ENCODE measurements at regions not wholly inside any gene's neighbourhood (a gene's known extent, or its start where the extent isn't known, plus 50 kb on each side); places are given as distances from the start of the nearest gene placed in this dataset.

DNA sequence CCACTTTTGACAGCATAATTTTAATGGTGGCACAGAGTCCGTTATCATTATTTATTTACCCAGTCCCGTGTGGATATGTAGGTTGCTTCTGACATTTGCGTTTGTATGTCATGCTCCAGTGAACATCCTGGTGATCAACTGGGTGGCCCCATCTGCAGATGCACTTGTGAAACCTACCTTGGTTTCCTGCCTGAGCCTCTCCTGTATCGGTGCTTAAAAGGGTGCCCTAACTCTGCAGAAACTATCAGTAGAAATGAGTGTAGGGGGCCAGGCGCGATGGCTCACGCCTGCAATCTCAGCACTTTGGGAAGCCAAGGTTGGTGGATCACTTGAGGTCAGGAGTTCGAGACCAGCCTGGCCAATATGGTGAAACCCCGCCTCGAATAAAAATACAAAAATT is 92.1 kb upstream of the IER5L start:
- DNase-seq (ENCODE audit: low read depth) = no peak

DNA sequence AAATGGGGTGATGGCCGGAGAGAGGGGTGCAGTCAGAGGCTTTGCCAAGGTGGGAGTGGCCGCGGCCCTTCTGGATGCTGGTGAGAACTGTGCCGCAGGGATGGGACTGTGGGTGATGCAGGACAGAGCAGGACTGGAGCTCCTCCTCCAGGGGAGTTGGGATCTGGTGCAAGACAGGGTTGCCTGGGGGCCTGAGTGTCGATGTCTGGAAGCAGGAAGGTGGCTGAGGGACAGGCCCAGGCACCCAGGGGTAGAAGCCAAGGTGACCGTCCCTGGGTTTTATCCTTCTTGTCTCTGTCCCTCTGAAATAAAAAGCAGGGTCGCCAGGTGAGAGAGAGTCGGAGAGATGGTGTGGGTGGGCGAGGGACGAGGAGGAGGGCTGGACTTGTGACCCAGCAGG is 89.1 kb upstream of the IER5L start:
- DNase-seq (ENCODE audit: low read depth) = no peak

DNA sequence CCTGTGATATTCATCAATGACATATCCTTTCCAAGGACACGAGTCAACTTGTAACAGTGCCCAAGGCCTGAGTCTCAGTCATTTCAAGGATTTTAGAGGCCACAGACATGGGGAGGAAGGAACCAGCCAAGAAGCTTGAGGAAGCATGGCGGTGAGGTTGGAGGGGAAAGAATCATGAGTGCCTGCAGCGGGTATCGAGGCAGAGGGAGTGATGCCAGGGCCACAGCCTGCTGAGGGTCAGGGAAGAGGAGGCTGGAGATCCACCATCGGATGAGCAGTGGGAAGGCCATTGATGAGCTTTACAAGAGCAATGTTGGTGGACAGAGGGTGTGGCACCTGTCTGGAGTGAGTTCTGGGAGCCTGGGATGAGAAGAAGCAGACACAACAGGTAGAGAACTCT is 88.5 kb upstream of the IER5L start:
- no peak for DNase-seq (ENCODE audit: low read depth)

DNA sequence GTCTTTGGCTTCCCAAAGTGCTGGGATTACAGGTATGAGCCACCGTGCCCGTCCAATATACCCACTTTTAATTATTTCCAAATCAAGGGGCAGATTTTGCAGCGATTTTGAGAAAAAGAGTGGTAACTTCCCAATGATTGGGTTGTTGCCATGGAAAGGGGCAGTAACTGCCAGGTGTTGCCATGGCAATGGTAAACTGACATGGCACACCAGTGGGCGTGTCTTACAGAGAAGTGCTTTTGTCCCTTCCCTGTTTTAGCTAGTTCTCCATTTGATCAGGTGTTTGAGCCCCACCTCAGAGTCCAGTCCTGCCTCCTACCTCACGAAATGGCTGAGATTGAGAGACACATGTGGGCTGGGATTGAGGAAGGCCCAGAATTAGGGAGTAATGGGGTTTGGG is 86.3 kb upstream of the IER5L start:
- no peak for DNase-seq (ENCODE audit: low read depth)

DNA sequence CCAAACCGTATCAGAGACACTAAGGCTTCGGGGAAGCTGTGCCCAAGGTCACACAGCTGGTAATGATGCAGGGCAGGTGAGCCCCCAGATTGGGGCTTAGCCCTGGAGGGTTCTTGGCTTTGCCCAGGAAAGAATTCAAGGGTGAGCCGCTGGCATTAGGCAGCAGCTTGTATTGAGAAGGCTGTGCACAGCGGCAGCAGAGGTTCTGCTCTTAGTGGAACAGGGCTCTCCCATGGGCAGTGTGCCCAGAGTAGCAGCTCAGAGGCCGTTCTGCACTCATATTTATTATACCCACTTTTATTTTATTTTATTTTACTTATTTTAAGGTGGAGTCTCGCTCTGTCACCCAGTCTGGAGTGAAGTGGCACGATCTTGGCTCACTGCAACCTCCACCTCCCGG is 85.8 kb upstream of the IER5L start:
- no peak for DNase-seq (ENCODE audit: low read depth)

DNA sequence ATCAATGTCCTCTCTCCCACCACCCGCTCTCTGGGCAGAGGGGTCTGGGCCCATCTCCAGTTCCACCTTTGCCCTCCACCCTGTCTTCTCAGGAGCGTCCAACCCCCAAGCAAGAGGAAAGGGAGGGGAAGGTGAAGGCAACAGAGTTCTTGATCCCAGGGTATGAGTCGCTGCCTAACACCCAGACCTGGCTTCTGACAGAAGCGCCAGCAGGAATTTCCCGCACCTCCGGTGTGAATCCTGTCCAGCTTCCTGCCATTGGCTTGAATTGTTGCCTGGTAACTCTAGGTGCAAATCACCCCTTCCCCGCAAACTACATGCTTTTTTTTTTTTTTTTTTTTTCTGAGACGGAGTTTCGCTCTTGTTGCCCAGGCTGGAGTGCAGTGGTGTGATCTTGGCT is 84.2 kb upstream of the IER5L start:
- no peak for DNase-seq (ENCODE audit: low read depth)

DNA sequence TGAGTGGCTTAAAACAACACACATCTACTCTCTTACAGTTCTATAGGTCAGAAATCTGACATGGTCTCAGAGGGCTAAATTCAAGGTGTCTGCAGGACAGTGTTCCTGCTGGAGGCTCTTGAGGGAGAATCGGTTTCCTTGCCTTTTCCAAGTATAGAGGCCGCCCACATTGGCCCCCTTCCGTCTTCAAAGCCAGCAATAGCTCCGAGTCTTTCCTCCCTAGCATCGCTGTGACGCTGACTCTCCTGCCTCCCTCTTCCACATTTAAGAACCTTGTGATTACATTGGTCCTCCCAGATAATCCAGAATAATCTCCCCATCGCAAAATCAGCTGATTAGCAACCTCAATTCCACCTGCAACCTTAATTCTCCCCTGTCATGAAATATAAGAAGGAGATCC is 81.3 kb upstream of the IER5L start:
- DNase-seq (ENCODE audit: low read depth) = no peak

DNA sequence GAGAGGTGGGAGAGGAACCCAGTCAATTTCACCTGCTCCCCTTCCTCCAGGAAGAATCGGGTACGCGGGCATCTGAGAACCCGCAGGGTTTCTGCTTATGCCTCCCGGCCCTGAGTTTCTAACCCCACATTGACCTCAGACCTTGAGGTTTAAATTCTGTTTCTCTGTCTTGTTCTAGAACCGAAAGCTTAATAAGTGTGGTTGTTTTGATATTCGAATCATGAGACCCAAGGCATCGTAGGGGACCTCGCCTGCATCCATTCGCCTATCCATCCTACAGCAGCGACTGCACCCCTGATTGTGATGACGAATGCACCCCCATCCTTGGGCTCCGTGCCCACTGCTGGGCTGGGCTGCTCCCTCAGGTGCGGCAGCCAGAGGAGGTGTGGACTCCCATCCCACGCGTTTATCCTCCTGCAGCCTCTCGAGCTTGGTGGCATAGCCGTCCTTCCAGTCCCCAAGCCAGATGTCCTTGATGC is 80.8 kb upstream of the IER5L start:
- DNase-seq (ENCODE audit: low read depth) = no peak

DNA sequence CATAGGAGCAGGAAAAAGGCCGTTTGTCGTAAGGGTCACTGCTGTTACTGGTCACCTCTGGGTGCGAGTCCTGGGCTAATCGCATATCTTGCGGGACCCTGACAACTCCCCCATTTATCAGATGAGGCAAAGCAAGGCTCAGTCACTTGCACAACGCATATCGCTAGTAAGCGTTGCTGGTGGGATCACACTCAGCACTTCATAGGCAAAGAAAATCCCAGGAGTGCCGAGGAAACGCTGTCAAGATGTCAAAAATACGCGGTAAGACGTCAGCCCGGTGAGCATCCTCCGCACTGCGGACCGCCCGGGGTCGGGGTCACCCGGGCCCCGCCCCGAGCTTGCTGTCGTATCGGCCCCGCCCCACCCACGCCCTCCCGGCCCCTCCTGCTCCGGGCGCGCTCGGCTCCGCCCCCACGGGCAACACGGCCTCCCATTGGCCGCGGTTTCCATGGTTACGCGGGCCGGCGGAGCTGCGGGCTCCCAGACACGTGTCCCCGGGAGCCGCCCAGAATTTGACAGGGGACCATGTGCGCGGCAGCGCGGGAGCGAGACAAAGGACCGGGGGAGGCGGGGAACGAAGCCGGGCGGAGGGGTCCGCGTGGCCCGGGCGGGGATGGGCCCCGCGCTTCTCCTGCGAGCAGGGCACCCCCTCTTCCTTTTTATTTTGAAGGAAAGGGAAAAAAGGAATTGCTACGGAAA is 80.2 kb upstream of the IER5L start:
- DNase-seq (ENCODE audit: low read depth) = peak; percentile 83

DNA sequence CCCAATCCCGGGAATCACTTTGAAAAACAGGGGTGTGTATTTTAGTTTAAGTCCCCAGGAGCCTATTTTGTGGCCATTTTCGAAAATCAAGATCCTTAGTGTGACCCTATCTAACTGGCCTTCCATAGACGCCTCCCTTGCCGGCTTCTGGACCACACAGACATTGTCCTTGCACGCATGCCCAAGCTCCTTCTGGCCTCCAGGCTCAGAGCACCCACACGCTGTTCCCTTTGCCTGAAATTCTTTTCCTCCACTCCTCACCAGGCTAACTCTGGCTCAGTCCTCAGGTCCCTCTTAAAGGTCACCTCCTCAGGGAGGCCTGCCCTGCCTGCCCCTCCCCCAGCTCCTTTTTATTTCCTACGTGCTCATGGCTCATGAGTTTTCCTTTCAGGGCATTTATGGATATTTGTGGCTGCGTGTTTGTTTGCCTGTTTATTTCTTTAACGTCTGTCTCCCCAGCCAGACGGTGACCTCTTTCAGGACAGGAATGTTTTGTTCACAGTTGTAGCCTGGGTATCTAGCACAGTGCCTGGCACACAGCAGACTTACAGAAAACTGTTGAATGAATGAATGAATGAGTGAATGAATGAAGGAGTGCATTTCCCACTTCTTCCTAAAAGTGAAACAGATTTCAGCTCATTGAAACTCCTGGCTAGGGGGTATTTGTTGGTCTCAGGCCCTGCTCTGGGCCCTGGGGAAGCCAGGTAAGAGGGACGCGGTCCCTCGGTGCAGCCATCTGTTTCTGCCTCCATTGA is 79.1 kb upstream of the IER5L start:
- no peak for DNase-seq (ENCODE audit: low read depth)

DNA sequence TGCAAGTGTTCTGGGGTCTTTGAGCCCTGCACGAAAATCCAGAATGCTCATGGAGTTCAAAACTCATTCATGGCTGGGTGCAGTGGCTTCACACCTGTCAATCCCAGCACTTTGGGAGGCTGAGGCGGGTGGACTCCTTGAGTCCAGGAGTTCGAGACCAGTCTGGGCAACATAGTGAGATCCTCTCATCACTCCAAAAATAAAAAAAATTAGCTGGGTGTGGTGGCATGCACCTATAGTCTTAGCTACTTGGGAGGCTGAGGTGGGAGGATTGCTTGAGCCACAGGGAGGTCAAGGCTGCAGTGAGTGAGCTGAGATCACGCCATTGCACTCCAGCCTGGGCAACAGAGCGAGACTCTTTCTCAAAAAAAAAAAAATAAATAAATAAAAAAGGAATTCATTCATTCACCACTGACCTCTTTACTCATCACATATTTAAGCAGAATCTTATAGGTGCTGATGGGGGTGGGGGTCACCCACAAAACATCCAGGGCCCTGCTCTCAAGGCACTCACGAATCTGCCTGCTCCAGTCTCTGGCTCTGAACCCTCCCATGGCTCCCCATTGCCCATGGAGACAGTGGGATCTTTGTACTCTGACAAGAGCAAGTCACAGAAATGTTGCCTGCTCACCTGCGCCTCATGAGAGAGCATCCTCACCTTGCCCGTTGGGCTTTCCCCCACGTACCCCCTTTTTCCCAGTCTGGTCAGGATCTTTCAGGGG is 76.7 kb upstream of the IER5L start:
- no peak for DNase-seq (ENCODE audit: low read depth)

DNA sequence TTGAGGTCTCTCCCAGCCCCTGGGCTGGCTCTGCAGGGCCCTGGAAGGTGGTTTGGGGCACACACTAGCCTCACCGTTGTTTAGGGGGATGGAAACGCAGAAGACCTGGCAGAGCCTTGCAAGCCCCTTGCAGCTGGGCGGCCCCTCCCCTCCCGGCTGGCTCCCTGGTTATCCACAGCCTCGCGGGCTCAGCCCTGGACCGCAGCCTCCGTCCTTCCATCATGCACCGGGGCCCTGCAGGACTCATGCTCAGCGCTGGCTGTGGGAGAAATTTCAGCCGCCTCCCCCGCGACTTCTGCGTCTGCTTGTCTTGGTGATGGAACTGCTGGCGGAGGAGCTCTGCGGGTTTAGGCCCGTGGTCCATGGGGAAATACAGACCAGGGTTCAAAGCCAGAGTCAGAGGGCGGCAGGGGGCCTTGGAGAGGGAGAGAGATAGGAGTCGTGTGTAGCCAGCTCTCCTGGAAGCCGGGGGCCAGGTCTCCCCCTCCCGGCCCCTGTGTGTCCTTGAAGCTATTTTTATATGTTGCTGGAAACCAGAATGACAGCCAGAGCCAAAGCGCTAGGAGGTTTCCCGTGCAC is 75.8 kb upstream of the IER5L start:
- DNase-seq (ENCODE audit: low read depth) = no peak

DNA sequence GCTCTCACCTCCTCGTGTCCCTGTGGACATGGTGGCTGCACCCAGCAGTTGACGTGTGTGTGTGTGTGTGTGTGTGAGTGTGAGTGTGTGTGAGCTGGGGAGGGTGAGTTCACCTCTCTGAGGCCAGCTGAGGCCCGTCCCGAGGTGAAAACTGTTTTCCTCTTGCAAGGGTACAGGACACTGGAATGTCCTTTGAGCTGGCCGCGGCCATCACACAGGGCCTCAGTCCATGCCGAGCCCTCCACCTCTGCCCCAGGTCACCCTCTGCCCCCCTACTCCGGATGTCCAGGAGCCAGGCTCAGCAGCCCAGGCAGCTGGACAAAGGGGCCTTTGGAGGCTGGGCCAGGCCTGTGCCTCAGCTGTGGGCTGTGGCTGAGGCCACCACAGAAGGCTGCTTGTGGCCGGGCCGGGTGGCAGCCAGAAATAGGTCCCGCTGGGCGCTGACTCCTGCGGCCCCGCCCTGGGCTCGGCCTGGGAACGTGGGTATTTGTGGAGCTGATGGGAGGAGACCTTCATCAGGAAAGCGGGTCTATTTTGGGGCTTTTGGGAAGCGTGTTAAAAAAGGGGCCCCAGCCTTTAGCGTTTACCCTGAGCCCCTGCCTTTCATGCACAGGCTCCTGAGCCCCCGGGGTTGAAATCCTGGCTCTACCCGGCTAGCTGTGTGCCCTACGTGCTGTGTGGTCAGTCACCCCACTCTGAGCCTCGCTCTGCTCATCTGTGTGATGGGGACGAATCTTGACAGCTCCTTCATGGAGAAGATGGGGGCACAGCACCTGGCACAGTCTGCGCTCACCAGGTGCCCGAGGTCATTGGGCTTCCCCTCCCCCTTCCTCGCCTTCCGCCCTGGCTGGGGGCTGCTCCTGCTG is 75.1 kb upstream of the IER5L start:
- no peak for DNase-seq (ENCODE audit: low read depth)

DNA sequence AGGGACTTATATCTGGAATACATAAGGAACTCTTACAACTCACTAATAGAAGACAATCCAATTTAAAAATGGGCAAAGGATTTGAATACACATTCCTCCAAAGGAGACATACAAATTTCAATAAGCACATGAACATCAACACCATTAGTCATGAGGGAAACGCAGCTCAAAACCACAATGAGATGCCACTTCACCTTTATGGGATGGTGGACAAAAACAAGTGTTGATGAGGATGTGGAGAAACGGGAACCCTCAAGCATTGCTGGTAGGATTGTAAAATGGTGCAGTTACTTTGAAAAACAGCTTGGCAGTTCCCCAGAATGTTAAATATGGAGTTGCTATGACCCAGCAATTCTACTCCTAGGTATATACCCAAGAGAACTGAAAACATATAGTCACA is 72.7 kb upstream of the IER5L start:
- no peak for DNase-seq (ENCODE audit: low read depth)

DNA sequence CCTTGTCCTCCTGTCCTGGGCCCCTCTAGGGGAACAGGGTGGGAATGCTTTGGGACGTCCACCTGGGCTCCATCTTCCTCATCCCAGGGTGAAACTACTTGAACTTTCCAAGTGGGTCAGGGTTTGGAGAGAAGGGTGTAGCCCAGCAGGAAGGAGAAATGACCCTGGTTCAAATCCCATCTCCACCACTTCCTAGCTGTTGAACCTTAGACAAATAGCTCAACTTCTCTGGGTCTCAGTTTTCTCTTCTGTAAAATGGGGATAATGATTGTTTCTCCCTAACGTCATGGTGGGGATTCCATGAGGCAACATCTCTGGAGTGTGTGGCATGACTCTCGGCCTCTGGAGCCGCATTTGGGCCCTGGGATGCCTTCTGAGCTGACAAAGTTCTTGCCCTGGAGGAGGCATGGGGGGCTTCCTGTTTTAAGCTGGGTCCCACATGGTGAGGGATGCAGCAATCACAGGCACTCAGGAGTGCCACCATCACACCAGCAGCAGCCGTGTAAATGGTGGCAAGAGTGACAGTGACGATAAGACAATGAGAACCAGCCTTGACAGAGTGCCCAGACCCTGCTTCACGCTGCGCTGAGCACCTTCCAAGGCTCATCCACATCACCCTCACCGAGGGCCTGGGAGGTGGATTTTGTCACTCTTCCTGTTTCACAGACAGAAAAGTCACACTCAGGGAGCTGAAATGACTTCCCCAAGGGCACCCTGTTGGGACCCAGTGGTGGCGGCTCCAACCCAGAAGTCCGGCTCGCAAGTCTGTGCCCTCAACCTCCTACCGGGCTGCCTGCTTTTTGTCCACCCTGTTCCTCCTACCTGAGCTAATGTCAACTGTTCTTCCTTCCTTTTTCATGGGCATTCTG is 69.5 kb upstream of the IER5L start:
- no peak for DNase-seq (ENCODE audit: low read depth)

DNA sequence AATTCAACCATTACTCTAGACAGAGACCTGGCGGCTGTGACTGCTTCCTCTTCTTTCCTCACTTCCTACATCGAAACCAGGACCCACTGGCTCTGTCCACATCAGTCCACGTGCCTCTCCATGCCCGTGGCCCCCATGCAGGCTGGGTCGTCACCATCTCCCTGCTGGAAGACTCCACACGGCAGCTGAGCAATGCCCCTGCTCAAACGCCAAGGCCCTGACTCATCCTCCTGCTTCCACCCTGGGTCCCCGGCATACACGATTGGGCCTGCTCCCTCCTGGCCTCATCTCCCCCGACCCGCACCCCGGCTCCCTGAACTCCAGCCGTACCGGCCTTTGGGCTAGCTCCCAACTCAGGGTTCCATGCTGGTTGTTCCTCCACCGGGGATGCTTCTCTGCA is 67.2 kb upstream of the IER5L start:
- no peak for DNase-seq (ENCODE audit: low read depth)

DNA sequence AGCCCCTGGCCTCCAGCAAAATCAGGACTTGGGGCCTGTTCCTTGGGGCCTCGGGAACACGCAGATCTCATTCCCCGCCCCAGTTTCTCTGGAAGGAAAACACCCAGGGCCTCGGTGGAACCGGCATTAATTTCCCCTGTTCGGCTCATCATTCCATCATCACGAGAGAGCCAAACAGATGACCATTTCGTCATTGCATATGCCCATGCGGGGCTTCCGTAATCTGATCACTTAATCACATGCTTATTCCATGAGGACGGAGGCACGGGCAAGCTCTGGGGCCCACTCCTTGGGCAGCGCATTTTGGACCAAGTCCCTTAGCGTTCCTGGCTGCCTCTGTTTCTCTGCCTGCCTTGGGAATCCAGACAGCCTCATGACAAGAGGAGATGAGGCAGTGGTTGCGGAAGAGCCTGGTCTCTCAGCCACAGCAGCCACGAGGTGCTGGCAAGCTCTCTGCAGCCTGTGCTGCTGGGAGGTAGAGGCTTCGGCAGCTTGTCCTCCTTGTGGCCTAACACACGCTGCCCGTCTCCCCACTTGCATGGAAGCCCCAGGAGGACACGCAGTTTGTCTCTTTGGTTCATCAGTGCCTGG is 65.0 kb upstream of the IER5L start:
- DNase-seq (ENCODE audit: low read depth) = no peak

DNA sequence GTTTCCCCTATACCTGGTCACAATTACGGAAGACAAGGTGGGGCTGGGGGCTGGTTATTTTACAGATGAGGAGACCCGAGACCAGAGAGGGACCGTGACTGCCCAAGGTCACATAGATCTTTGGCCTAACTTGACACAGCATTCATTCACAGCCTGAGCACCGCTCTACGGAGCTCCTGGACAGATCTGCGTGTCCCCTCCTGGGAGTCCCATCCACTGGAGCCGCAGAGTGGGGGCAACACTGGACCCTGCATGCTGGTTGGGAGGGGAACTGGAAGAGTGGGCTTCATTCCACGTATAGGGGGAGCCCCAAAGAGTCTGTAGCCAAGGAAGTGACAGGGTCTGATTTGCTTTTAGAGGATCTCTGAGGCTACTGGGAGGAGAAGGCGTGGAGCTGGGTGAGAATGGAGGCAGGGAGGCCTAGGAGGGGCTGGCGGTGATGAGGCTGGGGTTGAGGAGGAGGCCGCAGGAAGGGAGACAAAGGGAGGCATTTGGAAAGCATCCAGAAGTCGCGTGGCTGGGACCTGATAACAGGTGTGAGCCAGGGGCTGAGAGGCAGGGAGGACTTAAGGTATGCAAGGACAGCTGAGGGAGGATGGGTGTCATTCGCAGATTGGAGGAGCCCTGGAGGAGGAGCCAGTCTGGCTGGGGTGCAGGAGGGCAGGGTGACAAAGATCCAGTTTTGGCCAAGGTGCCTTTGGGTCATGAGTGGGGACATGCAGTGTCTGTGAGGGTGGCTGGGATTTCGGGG is 64.3 kb upstream of the IER5L start:
- no peak for DNase-seq (ENCODE audit: low read depth)

DNA sequence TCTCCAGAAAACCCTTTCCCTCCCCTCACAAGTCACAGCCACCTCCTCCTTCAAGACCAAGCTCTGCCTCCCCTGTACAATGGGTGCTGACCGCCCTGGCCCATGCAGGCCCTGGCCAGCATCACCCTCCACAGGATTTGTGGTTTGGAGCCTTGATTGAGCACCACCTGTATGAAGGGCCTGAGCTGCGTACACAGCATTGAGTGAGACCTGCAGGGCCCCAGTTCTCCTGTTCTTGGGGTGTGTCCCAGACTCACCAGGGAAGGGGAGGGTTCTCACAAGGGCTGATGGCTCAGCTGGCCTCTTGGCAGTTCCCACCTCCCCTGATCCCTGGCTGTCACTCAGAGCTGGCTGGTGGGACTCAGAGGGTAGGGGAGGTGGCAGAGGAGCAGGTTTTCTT is 63.7 kb upstream of the IER5L start:
- DNase-seq (ENCODE audit: low read depth) = no peak
